Activated naive CD4-positive, alpha-beta T cell treated with anti-CD3 and anti-CD28 coated beads, Interleukin-2, amount 50 U/mL, for 24 hours (primary cell): ENCODE measurements at regions not wholly inside any gene's neighbourhood (a gene's known extent, or its start where the extent isn't known, plus 50 kb on each side); places are given as distances from the start of the nearest gene placed in this dataset.
"Not testable (repeated sequence)": the region's sequence is repeated elsewhere in the genome, so short reads cannot be mapped to it uniquely, and the experiment has no call there.

Source experiments
- H3K27ac Mint-ChIP-seq: one replicate; pipeline ENCODE4 v1.8.0; 2021; ENCODE audit warnings: mild to moderate bottlenecking, mixed read lengths
- H3K27me3 Mint-ChIP-seq: one replicate; pipeline ENCODE4 v1.8.0; 2021; ENCODE audit warnings: mixed read lengths
- H3K36me3 Mint-ChIP-seq: one replicate; pipeline ENCODE4 v1.8.0; 2021; ENCODE audit warnings: mixed read lengths
- H3K4me1 Mint-ChIP-seq: one replicate; pipeline ENCODE4 v1.8.0; 2021; ENCODE audit warnings: mixed read lengths
- H3K4me3 Mint-ChIP-seq: one replicate; pipeline ENCODE4 v1.8.0; 2021; ENCODE audit warnings: mild to moderate bottlenecking, mixed read lengths
- H3K9me3 Mint-ChIP-seq: one replicate; pipeline ENCODE4 v1.8.0; 2021; ENCODE audit warnings: mixed read lengths

DNA sequence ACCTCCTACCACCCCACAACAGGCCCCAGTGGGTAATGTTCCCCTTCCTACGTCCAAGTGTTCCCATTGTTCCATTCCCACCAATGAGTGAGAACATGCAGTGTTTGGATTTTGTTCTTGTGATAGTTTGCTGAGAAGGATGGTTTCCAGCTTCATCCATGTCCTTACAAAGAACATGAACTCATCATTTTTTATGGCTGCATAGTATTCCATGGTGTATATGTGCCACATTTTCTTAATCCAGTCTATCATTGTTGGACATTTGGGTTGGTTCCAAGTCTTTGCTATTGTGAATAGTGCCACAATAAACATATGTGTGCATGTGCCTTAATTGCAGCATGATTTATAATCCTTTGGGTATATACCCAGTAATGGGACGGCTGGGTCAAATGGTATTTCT is 81.6 kb downstream of the P2RY10 start:
- not testable (repeated sequence) for H3K36me3 Mint-ChIP-seq, H3K4me1 Mint-ChIP-seq, H3K27ac Mint-ChIP-seq, H3K4me3 Mint-ChIP-seq, H3K9me3 Mint-ChIP-seq, H3K27me3 Mint-ChIP-seq

DNA sequence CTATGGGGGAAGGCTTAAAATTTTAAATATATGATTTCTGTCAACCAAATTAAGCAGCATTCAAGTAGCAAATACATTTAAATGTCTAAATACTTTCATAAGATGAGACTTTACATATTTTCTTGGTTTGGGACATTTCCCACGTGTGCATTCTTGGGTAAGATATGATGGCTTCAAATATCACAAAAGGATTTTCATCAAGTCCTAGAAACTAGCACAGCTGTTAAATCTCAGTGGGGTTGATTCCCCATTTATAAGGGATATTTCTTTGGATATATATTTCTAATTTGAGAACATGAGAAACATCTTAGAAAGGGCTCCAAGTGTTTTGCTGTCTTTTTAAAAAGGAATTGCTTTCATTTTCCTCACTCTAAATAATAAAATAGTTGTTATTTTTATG is 90.2 kb downstream of the P2RY10 start:
- no peak overlapping the region for H3K27ac Mint-ChIP-seq
- no peaks in the 10 kb centered on the region for H3K9me3 Mint-ChIP-seq
- peak overlapping the region; percentile 19 for H3K4me3 Mint-ChIP-seq
- H3K27me3 Mint-ChIP-seq: no peaks in the 10 kb centered on the region
- no peaks in the 10 kb centered on the region for H3K36me3 Mint-ChIP-seq
- peaks cover 40% of the 10 kb centered on the region for H3K4me1 Mint-ChIP-seq

DNA sequence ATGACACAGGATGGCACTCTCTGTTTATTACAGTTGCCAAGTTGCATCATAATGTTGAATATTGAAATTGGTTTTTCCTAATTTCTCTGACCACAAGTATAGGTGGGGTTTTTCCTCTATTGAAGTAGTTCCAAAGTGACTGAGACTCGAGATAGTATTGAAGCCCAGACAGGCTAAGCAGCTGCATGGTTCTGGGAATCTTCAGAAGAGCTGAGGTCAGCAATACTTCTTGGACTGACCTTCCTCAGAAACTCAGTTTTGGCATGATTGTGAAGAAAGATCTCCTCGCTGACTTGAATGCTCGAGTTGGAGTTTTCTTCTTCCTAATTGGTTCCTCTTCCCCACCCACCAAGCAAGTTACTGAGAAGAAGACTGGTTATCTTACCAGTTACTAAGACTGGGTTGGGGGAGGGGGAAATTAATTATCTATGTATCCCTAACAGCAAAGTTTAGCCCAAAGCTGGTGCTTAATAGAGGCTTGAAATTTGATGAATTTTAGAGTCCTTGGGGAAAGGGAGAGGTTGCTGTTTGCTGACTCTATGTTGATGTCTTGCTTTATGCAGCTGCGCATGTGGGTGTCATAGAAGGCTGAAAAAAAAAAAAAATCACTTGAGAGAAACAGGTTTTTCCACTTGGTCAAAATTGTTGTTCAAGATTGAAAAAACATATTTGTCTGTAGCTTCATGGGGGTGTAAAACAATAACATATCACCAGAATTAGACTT is 91.1 kb downstream of the P2RY10 start:
- Mint-ChIP-seq H3K4me3 (no peak overlapping the region), H3K27me3 (no peaks in the 10 kb centered on the region), H3K36me3 (no peaks in the 10 kb centered on the region), H3K27ac (peak overlapping the region; percentile 30), H3K4me1 (peaks cover 40% of the 10 kb centered on the region), H3K9me3 (peaks cover 5% of the 10 kb centered on the region)

DNA sequence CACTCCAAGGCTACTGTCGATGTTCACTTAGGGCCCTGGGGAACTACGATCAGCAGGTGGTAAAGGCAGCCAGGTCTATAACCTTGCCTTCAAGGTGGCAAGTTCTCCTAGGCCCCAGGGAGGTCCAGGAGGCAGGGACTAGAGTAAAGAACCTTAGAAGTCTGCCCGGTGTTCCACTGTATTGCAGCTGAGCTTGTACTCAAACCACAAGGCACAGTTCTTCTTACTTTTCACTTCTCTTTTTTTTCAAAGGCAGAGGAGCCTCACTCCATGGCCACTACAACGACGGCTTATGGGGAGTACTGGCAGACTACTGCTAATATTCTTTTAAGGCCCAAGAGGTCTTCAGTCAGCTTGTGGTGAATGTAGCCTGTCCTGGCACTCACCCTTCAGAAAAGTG is 78.8 kb upstream of the GPR174 start:
- peaks cover 4% of the 10 kb centered on the region for H3K9me3 Mint-ChIP-seq
- H3K4me1 Mint-ChIP-seq: no peaks in the 10 kb centered on the region
- peaks cover 9% of the 10 kb centered on the region for H3K36me3 Mint-ChIP-seq
- H3K27ac Mint-ChIP-seq: no peak overlapping the region
- no peak overlapping the region for H3K4me3 Mint-ChIP-seq
- no peaks in the 10 kb centered on the region for H3K27me3 Mint-ChIP-seq

DNA sequence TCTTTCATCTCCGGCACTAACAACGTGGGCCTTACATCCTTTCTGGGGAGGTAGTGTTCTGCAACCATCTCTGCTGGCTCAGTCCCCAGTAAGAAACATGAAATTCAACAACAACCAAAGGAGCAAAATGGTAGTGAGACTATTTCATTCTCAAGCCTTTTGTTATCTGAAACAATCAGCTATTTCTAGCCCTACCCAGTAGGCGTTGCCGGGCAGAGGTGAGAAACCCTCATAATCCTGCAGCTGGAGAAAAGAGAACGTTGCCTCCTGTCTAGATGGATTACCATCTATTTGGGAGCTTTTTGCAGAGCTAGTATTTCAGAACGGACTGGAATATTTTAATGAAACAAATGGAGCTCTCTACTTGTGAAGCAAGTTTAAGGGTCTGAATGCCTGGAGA is 66.4 kb upstream of the GPR174 start:
- Mint-ChIP-seq H3K9me3 (no peaks in the 10 kb centered on the region), H3K27ac (peak overlapping the region; percentile 46), H3K27me3 (no peaks in the 10 kb centered on the region), H3K36me3 (no peaks in the 10 kb centered on the region), H3K4me1 (peaks cover 25% of the 10 kb centered on the region), H3K4me3 (no peak overlapping the region)

DNA sequence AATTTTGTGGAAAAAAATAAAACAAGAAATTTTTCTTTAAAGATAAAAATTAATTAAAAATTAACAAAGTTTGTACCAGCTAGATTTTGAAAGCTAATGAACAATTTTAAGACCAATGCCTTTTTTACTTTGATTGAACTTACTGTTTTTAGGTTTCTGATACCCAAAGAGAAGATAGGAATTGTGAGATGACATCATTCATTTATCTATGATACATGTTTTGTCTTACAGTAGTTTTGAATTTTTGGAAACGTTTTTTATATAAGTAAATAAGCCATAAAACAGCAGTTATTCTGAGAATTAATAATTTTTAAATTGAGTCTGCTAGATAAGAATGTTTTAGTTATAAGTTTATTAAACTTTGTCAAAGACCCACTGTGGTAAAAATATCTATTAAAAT is 65.0 kb upstream of the GPR174 start:
- H3K36me3 Mint-ChIP-seq: no peaks in the 10 kb centered on the region
- H3K4me3 Mint-ChIP-seq: no peak overlapping the region
- H3K27ac Mint-ChIP-seq: no peak overlapping the region
- H3K4me1 Mint-ChIP-seq: peaks cover 37% of the 10 kb centered on the region
- H3K9me3 Mint-ChIP-seq: no peaks in the 10 kb centered on the region
- no peaks in the 10 kb centered on the region for H3K27me3 Mint-ChIP-seq

DNA sequence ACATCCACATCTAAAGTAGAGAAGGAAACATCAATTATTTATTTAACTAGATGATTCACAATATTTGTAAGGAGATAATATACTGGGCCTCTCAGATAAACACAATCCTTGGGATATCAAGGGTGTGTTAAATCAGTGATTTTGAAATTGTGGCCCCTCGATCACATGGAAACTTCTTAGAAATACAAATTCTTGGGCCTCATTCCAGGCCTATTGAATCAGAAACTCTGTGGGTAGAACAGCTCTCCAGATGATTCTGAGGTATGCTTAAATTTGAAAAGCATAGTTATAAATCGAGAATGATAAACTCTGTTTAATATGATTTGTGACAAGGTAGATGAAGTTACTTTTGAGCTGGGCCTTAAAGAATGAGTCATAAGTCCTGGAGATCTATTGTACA is 64.3 kb upstream of the GPR174 start:
- H3K27ac Mint-ChIP-seq: no peak overlapping the region
- H3K9me3 Mint-ChIP-seq: no peaks in the 10 kb centered on the region
- H3K27me3 Mint-ChIP-seq: no peaks in the 10 kb centered on the region
- no peaks in the 10 kb centered on the region for H3K36me3 Mint-ChIP-seq
- peaks cover 44% of the 10 kb centered on the region for H3K4me1 Mint-ChIP-seq
- no peak overlapping the region for H3K4me3 Mint-ChIP-seq

DNA sequence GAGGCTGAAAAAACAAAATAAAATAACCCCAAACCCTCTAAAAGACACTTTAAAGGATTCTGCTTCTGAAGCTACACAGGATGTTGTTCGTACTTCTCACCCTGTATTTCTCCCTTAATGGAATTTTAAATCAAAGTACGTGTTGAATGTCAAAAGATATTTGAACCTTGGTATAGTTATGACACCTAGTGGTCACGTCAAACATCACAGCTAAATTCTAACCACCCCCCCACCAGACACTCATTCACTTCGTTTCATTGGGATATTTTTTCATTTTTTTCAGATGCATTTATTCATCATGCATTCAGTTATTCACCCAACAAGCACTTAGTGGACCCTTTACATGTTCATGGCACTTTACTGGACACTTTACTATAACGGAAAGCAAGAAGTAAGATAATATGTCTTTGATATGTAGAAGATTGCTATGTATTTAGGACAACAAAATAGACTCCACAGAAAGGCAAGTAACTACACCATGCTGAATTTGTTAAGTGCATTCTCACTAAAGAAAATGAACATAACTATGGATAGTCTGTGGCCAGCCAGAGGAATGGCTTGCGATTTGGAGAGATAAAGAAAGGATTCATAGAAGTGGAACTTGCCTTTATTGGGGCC is 62.5 kb upstream of the GPR174 start:
- Mint-ChIP-seq H3K4me1 (peaks cover 46% of the 10 kb centered on the region), H3K27ac (peak overlapping the region; percentile 83), H3K36me3 (no peaks in the 10 kb centered on the region), H3K27me3 (no peaks in the 10 kb centered on the region), H3K9me3 (no peaks in the 10 kb centered on the region), H3K4me3 (peak overlapping the region; percentile 71)

DNA sequence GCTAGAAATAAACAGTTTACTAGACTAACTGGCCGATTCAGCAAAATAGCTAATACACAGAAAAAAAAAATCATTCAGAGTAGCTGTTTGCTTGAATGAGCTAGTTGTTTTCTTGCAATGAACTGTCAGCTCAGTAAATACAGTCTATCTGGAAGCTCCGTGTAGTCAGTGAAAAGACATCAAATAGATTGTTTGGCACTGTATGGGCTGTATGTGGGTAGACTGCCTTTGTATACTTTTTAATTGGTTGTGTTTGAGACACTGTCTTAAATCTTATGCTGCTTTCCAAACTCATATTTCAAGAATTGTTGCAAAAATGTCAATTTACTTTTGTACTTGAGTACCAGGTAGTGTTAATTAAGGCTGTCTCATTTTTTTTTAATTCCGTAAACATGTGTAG is 61.6 kb upstream of the GPR174 start:
- H3K27ac Mint-ChIP-seq: peak overlapping the region; percentile 88
- H3K4me3 Mint-ChIP-seq: peak overlapping the region; percentile 55
- no peaks in the 10 kb centered on the region for H3K36me3 Mint-ChIP-seq
- H3K9me3 Mint-ChIP-seq: no peaks in the 10 kb centered on the region
- H3K27me3 Mint-ChIP-seq: no peaks in the 10 kb centered on the region
- H3K4me1 Mint-ChIP-seq: peaks cover 53% of the 10 kb centered on the region

DNA sequence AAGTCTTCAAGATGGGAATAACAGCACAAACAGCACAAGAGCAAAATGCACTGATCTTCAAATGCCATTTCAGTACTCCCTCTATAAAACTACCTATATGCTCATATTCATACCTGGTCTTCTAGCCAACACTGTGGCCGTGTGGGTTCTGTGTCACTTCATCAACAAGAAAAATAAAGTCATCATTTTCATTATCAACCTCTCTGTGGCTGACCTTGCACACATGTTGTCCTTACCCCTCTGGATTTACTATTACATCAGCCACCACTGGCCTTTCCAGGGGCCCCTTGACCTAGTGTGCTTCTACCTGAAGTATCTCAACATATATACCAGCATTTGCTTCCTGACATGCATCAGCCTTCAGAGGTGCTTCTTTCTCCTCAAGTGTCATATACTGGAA is 59.6 kb upstream of the GPR174 start:
- Mint-ChIP-seq H3K27ac (no peak overlapping the region), H3K4me1 (peaks cover 56% of the 10 kb centered on the region)

DNA sequence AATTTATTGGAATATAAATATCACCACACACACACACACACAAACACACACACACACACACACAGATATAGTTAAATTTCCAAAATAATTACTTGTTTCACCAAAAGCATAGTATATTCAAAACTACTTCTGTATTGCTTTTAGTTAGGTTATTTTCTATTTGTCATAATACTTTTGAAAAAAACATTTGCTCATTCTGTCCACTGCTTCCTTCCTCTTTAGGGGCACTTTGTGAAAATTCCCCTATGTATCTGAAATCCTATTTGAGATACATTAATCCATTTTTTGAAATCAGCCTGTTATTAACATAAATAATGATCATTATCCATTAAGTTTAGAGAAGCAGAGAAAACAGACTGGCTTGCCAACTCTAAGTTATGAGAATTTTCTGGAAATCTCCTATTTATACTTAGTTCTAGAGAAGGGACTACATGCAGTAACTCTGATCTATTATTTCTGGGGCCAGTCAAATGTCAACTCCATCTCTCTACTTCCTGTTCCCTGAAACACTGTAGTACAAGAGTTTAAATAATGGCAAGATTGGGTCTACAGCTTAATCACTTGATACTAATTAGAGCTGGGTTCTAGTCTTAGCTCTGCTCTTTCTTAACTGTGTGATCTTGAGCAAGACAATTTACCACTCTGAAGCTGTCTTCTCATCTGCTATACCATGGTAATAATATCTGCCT is 54.4 kb upstream of the GPR174 start:
- no peaks in the 10 kb centered on the region for H3K27me3 Mint-ChIP-seq
- H3K4me1 Mint-ChIP-seq: peaks cover 59% of the 10 kb centered on the region
- H3K36me3 Mint-ChIP-seq: peaks cover 2% of the 10 kb centered on the region
- H3K9me3 Mint-ChIP-seq: no peaks in the 10 kb centered on the region
- peak overlapping the region; percentile 11 for H3K4me3 Mint-ChIP-seq
- H3K27ac Mint-ChIP-seq: peak overlapping the region; percentile 81

More for the DNA sequence above, 59.6 kb upstream of the GPR174 start:
- Mint-ChIP-seq H3K9me3 (no peaks in the 10 kb centered on the region), H3K36me3 (no peaks in the 10 kb centered on the region), H3K27me3 (no peaks in the 10 kb centered on the region), H3K4me3 (no peak overlapping the region)

DNA sequence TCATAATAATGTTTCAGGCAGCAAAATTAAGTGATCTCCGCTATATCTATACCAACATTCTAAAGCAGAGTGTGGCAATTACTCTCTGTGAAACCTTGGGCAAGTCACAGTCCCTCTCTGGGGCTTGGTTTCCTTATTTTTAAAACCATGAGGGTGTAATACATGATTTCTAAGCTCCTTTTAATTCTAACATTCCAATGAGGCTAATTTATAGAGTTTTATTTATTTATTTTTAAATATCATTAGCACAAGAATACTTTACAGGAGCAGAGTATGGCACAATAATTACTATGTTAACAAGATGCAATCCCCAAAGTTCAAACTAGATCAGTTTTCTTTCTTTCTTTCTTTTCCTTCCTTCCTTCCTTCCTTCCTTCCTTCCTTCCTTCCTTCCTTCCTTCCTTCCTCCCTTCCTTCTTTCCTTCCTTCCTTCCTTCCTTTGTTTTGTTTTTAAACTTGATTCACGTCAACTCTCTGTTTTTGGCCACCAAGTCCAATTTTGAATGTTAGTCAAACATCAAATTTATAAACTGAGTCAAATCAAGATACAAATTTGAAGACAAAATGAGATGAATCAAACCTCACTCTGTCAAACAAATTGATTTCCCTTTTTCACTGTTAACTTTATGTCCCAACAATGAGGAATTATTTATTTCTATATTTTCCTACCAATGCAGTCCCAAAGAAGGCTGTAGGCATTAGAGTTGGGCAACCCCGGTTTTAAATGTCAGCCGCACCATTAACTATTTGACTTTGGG is 50.2 kb upstream of the GPR174 start:
- H3K4me1 Mint-ChIP-seq: peaks cover 85% of the 10 kb centered on the region
- H3K9me3 Mint-ChIP-seq: no peaks in the 10 kb centered on the region
- H3K4me3 Mint-ChIP-seq: no peak overlapping the region
- no peaks in the 10 kb centered on the region for H3K27me3 Mint-ChIP-seq
- peaks cover 2% of the 10 kb centered on the region for H3K36me3 Mint-ChIP-seq
- H3K27ac Mint-ChIP-seq: peak overlapping the region; percentile 87
